Transverse colon (tissue), 4 donors: ENCODE measurements at regions not wholly inside any gene's neighbourhood (a gene's known extent, or its start where the extent isn't known, plus 50 kb on each side); places are given as distances from the start of the nearest gene placed in this dataset.
"Not testable (repeated sequence)": the region's sequence is repeated elsewhere in the genome, so short reads cannot be mapped to it uniquely, and the experiment has no call there.

Experiments
- DNase-seq: peaks from one replicate; pipeline ENCODE4 v3.0.0-alpha.2; 2019
- H3K27ac ChIP-seq, 4 donors: fragments of 200-600 bp; sonication (generic); 2 replicates each; pipeline ENCODE4 v1.5.1; 2016 to 2018; ENCODE audit warnings: inconsistent platforms in 4 of 4
- H3K27me3 ChIP-seq: fragments of 200-600 bp; sonication (generic); 2 replicates; pipeline ENCODE4 v1.5.1; 2017; ENCODE audit warnings: inconsistent platforms
- H3K36me3 ChIP-seq, 4 donors: fragments of 200-600 bp; sonication (generic); 2 replicates each; pipeline ENCODE4 v1.5.1; 2017 to 2019; ENCODE audit warnings: inconsistent platforms in 4 of 4
- H3K4me1 ChIP-seq, 4 donors: fragments of 200-600 bp; sonication (generic); 2 replicates each; pipeline ENCODE4 v1.5.1; 2017 to 2020; ENCODE audit warnings: inconsistent platforms in 4 of 4
- H3K4me3 ChIP-seq, 4 donors: fragments of 200-600 bp; sonication (generic); 1 replicate in 1 of 4; 2 replicates in 3 of 4; pipeline versions ENCODE4 v1.5.1 to v1.6.1; 2017 to 2019; ENCODE audit warnings: inconsistent platforms in 4 of 4
- H3K9me3 ChIP-seq, 2 donors: fragments of 200-600 bp; sonication (generic); 2 replicates each; pipeline ENCODE4 v1.5.1; 2017 to 2019; ENCODE audit warnings: inconsistent platforms in 2 of 2
- EP300 ChIP-seq: sonication (generic); formaldehyde crosslinking; IDR thresholded peaks from one replicate; pipeline ENCODE4 v1.6.1; 2017; ENCODE audit warnings: antibody characterized with exemption, low read depth
- POLR2A ChIP-seq: fragments of 450-650 bp; IDR thresholded peaks from one replicate; pipeline ENCODE4 v1.6.1; 2016; ENCODE audit warnings: antibody characterized with exemption, mild to moderate bottlenecking, moderate library complexity
- POLR2AphosphoS5 ChIP-seq, 3 donors: sonication (generic); formaldehyde crosslinking; IDR thresholded peaks; one replicate each; pipeline ENCODE4 v1.6.1; 2016; ENCODE audit warnings: antibody characterized with exemption in 3 of 3
- WGBS, 2 donors: methylation state at CpG; one replicate each; pipeline ENCODE4 v1.1.5; 2018; ENCODE audit warnings: low coverage in 1 of 2; 5-methylcytosine and 5-hydroxymethylcytosine counted together
- in situ Hi-C, 4 donors: fragments of 200-750 bp; cut with MboI; loops; one replicate each; pipeline versions ENCODE4 v1.15.0 to v1.15.1; 2017; ENCODE audit warnings: low sequenced_read_pairs in 3 of 4, low pct_ligation_motif_present in 1 of 4, low pct_unique_long_range_greater_than_20kb in 1 of 4
- intact Hi-C: fragments of 100-400 bp; cut with DNase I; formaldehyde crosslinking; loops from one replicate; pipeline ENCODE4 v1.15.1; 2023; ENCODE audit warnings: low total_unique reads
- TF ChIP-seq, protein P1 (sequence below), 5 experiments: fragments of 200-600 bp in 3 of 5; fragments of 450-650 bp in 2 of 5; sonication (generic) in 3 of 5; IDR thresholded peaks; 1 replicate in 2 of 5; 2 replicates in 3 of 5; pipeline ENCODE4 v1.5.1; 2016 to 2017; ENCODE audit warnings: antibody characterized with exemption in 5 of 5, inconsistent platforms in 3 of 5, mild to moderate bottlenecking in 2 of 5, moderate library complexity in 1 of 5

DNA sequence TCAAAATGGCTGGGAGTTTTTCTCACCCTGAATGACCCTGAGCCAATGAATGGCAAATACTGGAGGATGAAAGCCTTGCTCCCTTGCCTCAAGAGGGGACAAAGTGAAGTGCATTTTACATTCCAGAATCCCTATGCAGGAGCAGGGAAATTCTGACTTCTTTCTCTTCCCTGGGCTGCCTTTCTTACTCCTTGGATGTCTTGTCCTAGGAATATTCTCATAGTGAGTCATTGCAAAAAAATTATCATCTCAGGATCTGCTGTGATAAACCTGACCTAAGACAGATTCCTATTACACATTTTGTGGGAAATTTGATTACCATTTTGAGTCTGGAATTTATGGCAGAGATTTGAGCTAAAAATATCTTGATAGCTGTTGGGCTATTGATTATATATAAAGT, 199.9 kb downstream of the TMA16 start:
- TF ChIP-seq EP300 (no peak), POLR2AphosphoS5 (IDR thresholded peaks at IDR 0.05) (no peak), POLR2A (no peak)
- TF ChIP-seq, protein P1, sequence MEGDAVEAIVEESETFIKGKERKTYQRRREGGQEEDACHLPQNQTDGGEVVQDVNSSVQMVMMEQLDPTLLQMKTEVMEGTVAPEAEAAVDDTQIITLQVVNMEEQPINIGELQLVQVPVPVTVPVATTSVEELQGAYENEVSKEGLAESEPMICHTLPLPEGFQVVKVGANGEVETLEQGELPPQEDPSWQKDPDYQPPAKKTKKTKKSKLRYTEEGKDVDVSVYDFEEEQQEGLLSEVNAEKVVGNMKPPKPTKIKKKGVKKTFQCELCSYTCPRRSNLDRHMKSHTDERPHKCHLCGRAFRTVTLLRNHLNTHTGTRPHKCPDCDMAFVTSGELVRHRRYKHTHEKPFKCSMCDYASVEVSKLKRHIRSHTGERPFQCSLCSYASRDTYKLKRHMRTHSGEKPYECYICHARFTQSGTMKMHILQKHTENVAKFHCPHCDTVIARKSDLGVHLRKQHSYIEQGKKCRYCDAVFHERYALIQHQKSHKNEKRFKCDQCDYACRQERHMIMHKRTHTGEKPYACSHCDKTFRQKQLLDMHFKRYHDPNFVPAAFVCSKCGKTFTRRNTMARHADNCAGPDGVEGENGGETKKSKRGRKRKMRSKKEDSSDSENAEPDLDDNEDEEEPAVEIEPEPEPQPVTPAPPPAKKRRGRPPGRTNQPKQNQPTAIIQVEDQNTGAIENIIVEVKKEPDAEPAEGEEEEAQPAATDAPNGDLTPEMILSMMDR (IDR thresholded peaks at IDR 0.05), result no peak
- H3K27me3 ChIP-seq, result no peaks in the 10 kb centered on the region
- no peaks in the 10 kb centered on the region for H3K9me3 ChIP-seq
- no peaks in the 10 kb centered on the region for H3K4me1 ChIP-seq
- H3K27ac ChIP-seq, result no peak overlapping the region
- in situ Hi-C loops, result no loop called here
- no peak for DNase-seq
- no peaks in the 10 kb centered on the region for H3K36me3 ChIP-seq
- intact Hi-C loops, result no loop called here
- no peak overlapping the region for H3K4me3 ChIP-seq

- in situ Hi-C loops, result no loop called here
- no peak overlapping the region for H3K4me3 ChIP-seq
- WGBS, 2 donors, result 62 to 75% methylated on average over 3 of the region's 3 CpGs
These were observed 202.6 kb downstream of the TMA16 start for GRCh38 chr4:163697121-163697520.

DNA sequence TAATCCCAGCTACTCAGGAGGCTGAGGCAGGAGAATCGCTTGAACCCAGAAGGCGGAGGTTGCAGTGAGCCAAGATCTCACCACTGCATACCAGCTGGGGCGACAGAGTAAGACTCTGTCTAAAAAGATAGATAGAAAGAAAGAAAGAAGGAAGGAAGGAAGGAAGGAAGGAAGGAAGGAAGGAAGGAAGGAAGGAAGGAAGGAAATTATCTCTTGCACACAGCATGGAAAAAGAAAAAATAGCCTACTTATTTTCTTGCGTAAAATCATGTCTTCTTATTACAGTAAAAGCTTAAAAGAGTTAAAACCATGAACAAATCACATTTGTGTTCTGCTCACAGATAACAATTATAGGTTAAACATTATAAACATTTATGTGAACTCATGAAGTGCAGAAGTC, 205.9 kb downstream of the TMA16 start:
- H3K4me1 ChIP-seq, intact Hi-C loops, DNase-seq, H3K27me3 ChIP-seq, H3K9me3 ChIP-seq, H3K36me3 ChIP-seq, H3K4me3 ChIP-seq, in situ Hi-C loops, H3K27ac ChIP-seq: not testable (repeated sequence)
- 90 to 93% methylated on average over 2 to 4 of the region's 4 CpGs for WGBS, 2 donors

More at GRCh38 chr4:163697121-163697520, 202.6 kb downstream of the TMA16 start:
- H3K9me3 ChIP-seq, result no peaks in the 10 kb centered on the region
- H3K27ac ChIP-seq, result no peak overlapping the region
- no peak for TF ChIP-seq POLR2AphosphoS5 (IDR thresholded peaks at IDR 0.05)
- TF ChIP-seq, protein P1 (IDR thresholded peaks at IDR 0.05), result no peak
- DNase-seq, result no peak
- H3K36me3 ChIP-seq, result no peaks in the 10 kb centered on the region
- no peaks in the 10 kb centered on the region for H3K4me1 ChIP-seq
- intact Hi-C loops, result no loop called here
- H3K27me3 ChIP-seq, result no peaks in the 10 kb centered on the region

DNA sequence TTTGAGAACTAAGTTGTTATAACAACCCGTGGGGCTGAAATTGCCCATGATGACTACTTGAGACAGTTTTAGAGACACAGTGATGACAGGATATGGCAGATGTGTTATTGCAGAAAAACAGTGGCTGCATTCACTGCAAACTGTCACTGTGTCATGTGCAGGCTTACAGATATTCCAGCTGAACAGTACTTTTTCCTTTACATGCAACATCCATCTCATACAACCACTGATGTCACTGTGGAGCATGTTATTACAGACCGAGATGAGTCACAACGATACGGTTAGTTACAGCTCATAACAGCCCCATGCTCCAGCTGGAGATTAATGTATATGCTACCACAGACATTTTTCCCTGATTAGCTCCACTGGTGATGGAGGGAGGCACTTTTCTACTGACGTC, 207.4 kb downstream of the TMA16 start:
- Histone ChIP-seq H3K27ac (no peak overlapping the region), H3K9me3 (no peaks in the 10 kb centered on the region), H3K4me3 (no peak overlapping the region), H3K36me3 (no peaks in the 10 kb centered on the region), H3K27me3 (no peaks in the 10 kb centered on the region), H3K4me1 (no peaks in the 10 kb centered on the region)
- WGBS, 2 donors, result 40 to 46% methylated on average over 2 to 5 of the region's 5 CpGs
- in situ Hi-C loops, result no loop called here
- no peak for DNase-seq
- TF ChIP-seq, protein P1 (IDR thresholded peaks at IDR 0.05), result no peak
- TF ChIP-seq POLR2AphosphoS5 (IDR thresholded peaks at IDR 0.05), result no peak
- intact Hi-C loops, result no loop called here

DNA sequence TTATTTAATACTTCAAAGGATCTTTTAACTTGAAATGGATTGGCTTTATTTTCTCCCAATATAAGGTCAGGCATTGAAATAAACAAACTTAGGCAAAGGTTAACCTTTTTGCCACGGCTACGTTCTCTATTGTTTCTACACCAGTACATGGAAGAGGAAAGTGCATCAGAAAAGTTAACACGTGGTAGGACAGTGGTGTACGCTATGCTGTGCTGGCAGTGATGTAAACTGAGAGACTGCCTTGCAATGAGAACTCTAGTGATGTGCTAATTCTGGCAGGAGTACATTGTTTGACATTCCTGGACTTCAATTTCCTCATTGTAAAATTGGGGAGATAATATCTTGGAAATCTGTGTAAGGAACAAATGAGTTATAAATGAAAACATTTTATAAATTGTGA, 208.2 kb downstream of the TMA16 start:
- no peak overlapping the region for H3K27ac ChIP-seq
- no peaks in the 10 kb centered on the region for H3K36me3 ChIP-seq
- H3K27me3 ChIP-seq, result no peaks in the 10 kb centered on the region
- H3K9me3 ChIP-seq, result no peaks in the 10 kb centered on the region
- H3K4me1 ChIP-seq, result no peaks in the 10 kb centered on the region
- DNase-seq, result no peak
- TF ChIP-seq, protein P1 (IDR thresholded peaks at IDR 0.05), result no peak
- TF ChIP-seq EP300 (no peak), POLR2AphosphoS5 (IDR thresholded peaks at IDR 0.05) (no peak), POLR2A (no peak)
- intact Hi-C loops (no loop called here), in situ Hi-C loops (no loop called here)
- H3K4me3 ChIP-seq, result no peak overlapping the region
- WGBS, 2 donors, result 67 to 74% methylated on average over 4 of the region's 4 CpGs
